ENCODE measurements at regions not wholly inside any gene's neighbourhood (a gene's known extent, or its start where the extent isn't known, plus 50 kb on each side); places are given as distances from the start of the nearest gene placed in this dataset.

GRCh38 chr4:27881705-27882104 is 1021.1 kb downstream of the STIM2 start:
- Mint-ChIP-seq H3K4me3 (no peak overlapping the region), H3K36me3 (no peaks in the 10 kb centered on the region), H3K4me1 (ENCODE audit: low read depth) (no peaks in the 10 kb centered on the region), H3K27ac (no peak overlapping the region), H3K9me3 (ENCODE audit: low read depth) (peaks cover 8% of the 10 kb centered on the region), H3K27me3 (no peaks in the 10 kb centered on the region)

- Mint-ChIP-seq H3K27ac (no peak overlapping the region), H3K27me3 (no peaks in the 10 kb centered on the region), H3K9me3 (ENCODE audit: low read depth) (peaks cover 12% of the 10 kb centered on the region), H3K4me3 (no peak overlapping the region), H3K4me1 (ENCODE audit: low read depth) (no peaks in the 10 kb centered on the region), H3K36me3 (no peaks in the 10 kb centered on the region)
Measured at GRCh38 chr4:27886120-27886519, 1025.5 kb downstream of the STIM2 start.

DNA sequence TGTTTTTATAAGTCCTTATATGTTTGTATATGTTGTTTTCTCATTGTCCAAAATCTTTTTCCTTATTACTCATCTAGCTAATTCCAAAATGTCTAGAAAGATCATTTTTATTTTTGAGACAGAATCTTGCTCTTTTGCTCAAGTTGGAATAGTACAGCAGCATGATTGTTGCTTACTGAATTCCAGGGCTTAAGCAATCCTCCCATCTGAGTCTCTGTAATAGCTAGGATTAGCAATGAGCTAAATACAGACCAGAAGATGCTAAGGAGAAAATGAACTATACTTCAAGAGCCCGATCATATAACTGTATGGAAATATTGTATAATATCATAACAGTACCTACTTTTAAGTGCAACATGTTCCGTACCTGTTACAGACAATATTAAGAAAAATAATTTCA is 1027.0 kb downstream of the STIM2 start:
- Mint-ChIP-seq H3K4me3 (no peak overlapping the region), H3K4me1 (ENCODE audit: low read depth) (no peaks in the 10 kb centered on the region)

GRCh38 chr4:27888505-27888904 is 1027.9 kb downstream of the STIM2 start:
- Mint-ChIP-seq H3K9me3 (ENCODE audit: low read depth) (peaks cover 9% of the 10 kb centered on the region), H3K36me3 (no peaks in the 10 kb centered on the region), H3K27me3 (no peaks in the 10 kb centered on the region), H3K4me3 (no peak overlapping the region), H3K27ac (no peak overlapping the region), H3K4me1 (ENCODE audit: low read depth) (no peaks in the 10 kb centered on the region)

More for the DNA sequence above, 1027.0 kb downstream of the STIM2 start:
- Mint-ChIP-seq H3K9me3 (ENCODE audit: low read depth) (peaks cover 9% of the 10 kb centered on the region), H3K36me3 (no peaks in the 10 kb centered on the region), H3K27me3 (no peaks in the 10 kb centered on the region), H3K27ac (no peak overlapping the region)

GRCh38 chr4:27894951-27895350 is 1034.3 kb downstream of the STIM2 start:
- H3K4me1 Mint-ChIP-seq (ENCODE audit: low read depth) = no peaks in the 10 kb centered on the region
- no peaks in the 10 kb centered on the region for H3K36me3 Mint-ChIP-seq
- H3K27me3 Mint-ChIP-seq = no peaks in the 10 kb centered on the region
- H3K4me3 Mint-ChIP-seq = no peak overlapping the region
- peaks cover 5% of the 10 kb centered on the region for H3K9me3 Mint-ChIP-seq (ENCODE audit: low read depth)
- H3K27ac Mint-ChIP-seq = no peak overlapping the region

DNA sequence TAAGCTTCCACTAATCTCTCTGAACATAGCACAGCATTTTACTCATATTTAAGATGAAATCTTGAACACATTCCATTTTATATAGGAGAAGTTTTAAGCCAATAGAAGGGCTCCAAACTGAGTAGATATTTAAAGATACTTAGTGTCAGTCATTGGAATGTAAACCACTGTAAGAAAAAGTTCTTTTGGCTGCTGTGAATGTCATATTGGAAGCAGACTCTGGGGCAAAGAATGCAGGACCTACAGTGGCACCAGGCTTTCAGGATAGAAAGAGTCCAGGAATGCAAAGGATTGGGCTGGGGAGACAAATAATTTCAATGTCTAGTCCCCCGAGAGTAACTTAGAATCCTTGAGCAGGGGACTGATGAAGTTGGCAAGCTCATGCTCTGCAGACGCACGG is 1047.7 kb downstream of the STIM2 start:
- Mint-ChIP-seq H3K9me3 (ENCODE audit: low read depth) (peaks cover 10% of the 10 kb centered on the region), H3K27me3 (no peaks in the 10 kb centered on the region), H3K27ac (no peak overlapping the region), H3K4me3 (no peak overlapping the region), H3K4me1 (ENCODE audit: low read depth) (no peaks in the 10 kb centered on the region), H3K36me3 (no peaks in the 10 kb centered on the region)

GRCh38 chr4:27910227-27910626 is 1049.6 kb downstream of the STIM2 start:
- Mint-ChIP-seq H3K36me3 (no peaks in the 10 kb centered on the region), H3K27ac (no peak overlapping the region), H3K27me3 (no peaks in the 10 kb centered on the region), H3K4me1 (ENCODE audit: low read depth) (no peaks in the 10 kb centered on the region), H3K9me3 (ENCODE audit: low read depth) (peaks cover 6% of the 10 kb centered on the region), H3K4me3 (no peak overlapping the region)

- H3K27me3 Mint-ChIP-seq = no peaks in the 10 kb centered on the region
- H3K4me3 Mint-ChIP-seq = no peak overlapping the region
- no peaks in the 10 kb centered on the region for H3K36me3 Mint-ChIP-seq
- no peaks in the 10 kb centered on the region for H3K4me1 Mint-ChIP-seq (ENCODE audit: low read depth)
- H3K27ac Mint-ChIP-seq = no peak overlapping the region
- peaks cover 6% of the 10 kb centered on the region for H3K9me3 Mint-ChIP-seq (ENCODE audit: low read depth)
Measured at GRCh38 chr4:27911047-27911446, 1050.4 kb downstream of the STIM2 start.

DNA sequence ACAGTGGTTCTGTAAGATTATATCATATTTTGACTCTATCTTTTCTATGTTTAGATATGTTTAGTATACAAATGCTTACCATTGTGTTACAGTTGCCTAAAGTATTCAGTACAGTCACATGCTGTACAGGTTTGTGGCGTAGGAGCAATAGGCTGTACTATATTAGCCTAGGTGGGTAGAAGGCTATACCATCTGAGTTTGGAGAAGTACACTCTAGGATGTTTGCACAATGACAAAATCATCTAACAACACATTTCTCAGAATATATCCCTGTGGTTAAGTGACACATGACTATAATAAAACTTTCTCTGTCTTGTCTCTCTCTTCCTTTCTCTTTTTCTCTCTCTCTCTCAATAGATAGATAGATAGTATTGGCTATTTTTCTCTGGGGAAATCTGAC is 1053.1 kb downstream of the STIM2 start:
- Mint-ChIP-seq H3K4me3 (no peak overlapping the region), H3K27ac (no peak overlapping the region), H3K36me3 (no peaks in the 10 kb centered on the region), H3K27me3 (no peaks in the 10 kb centered on the region), H3K9me3 (ENCODE audit: low read depth) (no peaks in the 10 kb centered on the region), H3K4me1 (ENCODE audit: low read depth) (no peaks in the 10 kb centered on the region)

GRCh38 chr4:27915822-27916221 is 1055.2 kb downstream of the STIM2 start:
- peaks cover 5% of the 10 kb centered on the region for H3K9me3 Mint-ChIP-seq (ENCODE audit: low read depth)
- H3K27ac Mint-ChIP-seq = no peak overlapping the region
- no peaks in the 10 kb centered on the region for H3K36me3 Mint-ChIP-seq
- H3K27me3 Mint-ChIP-seq = no peaks in the 10 kb centered on the region
- H3K4me1 Mint-ChIP-seq (ENCODE audit: low read depth) = no peaks in the 10 kb centered on the region
- no peak overlapping the region for H3K4me3 Mint-ChIP-seq

GRCh38 chr4:27916452-27917184 is 1056.0 kb downstream of the STIM2 start:
- Mint-ChIP-seq H3K36me3 (no peaks in the 10 kb centered on the region), H3K9me3 (ENCODE audit: low read depth) (peaks cover 9% of the 10 kb centered on the region), H3K27ac (no peak overlapping the region), H3K27me3 (no peaks in the 10 kb centered on the region), H3K4me3 (no peak overlapping the region), H3K4me1 (ENCODE audit: low read depth) (no peaks in the 10 kb centered on the region)

- Mint-ChIP-seq H3K27me3 (no peaks in the 10 kb centered on the region), H3K9me3 (ENCODE audit: low read depth) (peaks cover 9% of the 10 kb centered on the region), H3K4me3 (no peak overlapping the region), H3K27ac (no peak overlapping the region), H3K36me3 (no peaks in the 10 kb centered on the region), H3K4me1 (ENCODE audit: low read depth) (no peaks in the 10 kb centered on the region)
Measured at GRCh38 chr4:27917381-27917780, 1056.7 kb downstream of the STIM2 start.

GRCh38 chr4:27921231-27921630 is 1060.6 kb downstream of the STIM2 start:
- no peaks in the 10 kb centered on the region for H3K4me1 Mint-ChIP-seq (ENCODE audit: low read depth)
- no peaks in the 10 kb centered on the region for H3K27me3 Mint-ChIP-seq
- H3K36me3 Mint-ChIP-seq = no peaks in the 10 kb centered on the region
- no peak overlapping the region for H3K27ac Mint-ChIP-seq
- no peak overlapping the region for H3K4me3 Mint-ChIP-seq
- peaks cover 9% of the 10 kb centered on the region for H3K9me3 Mint-ChIP-seq (ENCODE audit: low read depth)

GRCh38 chr4:27928761-27929540 is 1068.3 kb downstream of the STIM2 start:
- Mint-ChIP-seq H3K4me3 (no peak overlapping the region), H3K27me3 (no peaks in the 10 kb centered on the region), H3K4me1 (ENCODE audit: low read depth) (no peaks in the 10 kb centered on the region), H3K36me3 (no peaks in the 10 kb centered on the region), H3K9me3 (ENCODE audit: low read depth) (peaks cover 4% of the 10 kb centered on the region), H3K27ac (no peak overlapping the region)

DNA sequence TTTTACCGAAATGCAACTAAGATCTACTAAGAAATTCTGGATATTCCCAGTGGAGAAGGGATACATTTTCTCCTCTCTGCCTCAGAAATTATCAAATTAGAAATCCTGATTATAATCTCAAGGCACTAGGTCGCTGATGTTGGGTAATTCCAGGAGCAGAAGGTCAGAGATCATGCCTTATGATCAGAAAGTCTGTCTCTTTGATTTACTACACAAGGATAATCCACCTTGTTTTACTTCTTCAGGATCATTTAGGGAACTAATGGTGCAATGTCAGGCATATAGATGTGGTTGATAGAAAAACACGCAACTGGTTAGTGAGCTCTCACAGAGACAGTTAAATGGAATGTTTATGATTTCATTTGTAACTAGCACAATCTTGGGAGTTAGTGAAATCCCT is 1069.7 kb downstream of the STIM2 start:
- Mint-ChIP-seq H3K27ac (no peak overlapping the region), H3K4me1 (ENCODE audit: low read depth) (no peaks in the 10 kb centered on the region), H3K27me3 (no peaks in the 10 kb centered on the region), H3K9me3 (ENCODE audit: low read depth) (peaks cover 8% of the 10 kb centered on the region), H3K4me3 (no peak overlapping the region), H3K36me3 (no peaks in the 10 kb centered on the region)

DNA sequence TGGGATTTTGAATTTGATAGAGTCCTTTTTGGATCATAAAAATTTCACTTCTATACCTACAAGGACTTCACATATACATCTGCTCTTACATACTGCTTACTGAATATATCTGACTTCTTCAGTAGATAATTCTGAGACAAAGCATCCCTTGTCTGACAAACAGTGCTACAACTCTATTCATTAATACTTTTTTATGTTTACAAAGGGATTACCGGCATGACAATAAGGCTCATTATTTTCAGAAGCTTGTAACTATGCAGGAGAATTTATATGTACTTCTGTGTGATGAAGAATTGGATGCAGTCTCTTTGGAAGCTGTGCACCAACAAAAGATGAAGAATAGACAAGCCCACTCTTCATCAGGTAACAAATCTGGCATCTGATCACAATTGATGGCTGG is 1070.3 kb downstream of the STIM2 start:
- Mint-ChIP-seq H3K36me3 (no peaks in the 10 kb centered on the region), H3K27ac (no peak overlapping the region), H3K27me3 (no peaks in the 10 kb centered on the region), H3K9me3 (ENCODE audit: low read depth) (peaks cover 8% of the 10 kb centered on the region), H3K4me3 (no peak overlapping the region), H3K4me1 (ENCODE audit: low read depth) (no peaks in the 10 kb centered on the region)
